PC-9 (cell line): ENCODE measurements at regions not wholly inside any gene's neighbourhood (a gene's known extent, or its start where the extent isn't known, plus 50 kb on each side); places are given as distances from the start of the nearest gene placed in this dataset.

Source experiments
- BruUV-seq: library from RNA; stranded (reverse); fragments of 400-500 nt; replicated peaks from 2 replicates; lab custom pipeline; 2021; lab: Mats Ljungman, UMichigan
- CTCF ChIA-PET: fragments of 300-600 bp; sonication (Branson Sonifier 250); formaldehyde crosslinking; loops from one replicate; lab custom pipeline; 2022; ENCODE audit warnings: antibody characterized with exemption; lab: Charles Lee
- POLR2A ChIA-PET: fragments of 300-600 bp; sonication (Branson Sonifier 250); formaldehyde crosslinking; loops from one replicate; lab custom pipeline; 2022; ENCODE audit warnings: antibody characterized with exemption; ENCODE audit not compliant: unreplicated experiment; lab: Charles Lee
- DNase-seq, 2 experiments: peaks; one replicate each; pipeline versions ENCODE4 v3.0.0 to v3.0.0-alpha.2; 2015 to 2022; ENCODE audit warnings: mixed read lengths in 1 of 2
- H2AFZ ChIP-seq: fragments of 200-600 bp; sonication (generic); 2 replicates; pipeline ENCODE4 v1.8.1; 2017; ENCODE audit warnings: antibody characterized with exemption
- H3F3A ChIP-seq: fragments of 200-600 bp; sonication (generic); 2 replicates; pipeline ENCODE4 v1.8.1; 2017; ENCODE audit warnings: antibody characterized with exemption, mild to moderate bottlenecking, low read depth; ENCODE audit not compliant: insufficient read depth
- H3K27ac ChIP-seq: fragments of 200-600 bp; sonication (generic); 2 replicates; pipeline ENCODE4 v1.6.1; 2016; ENCODE audit warnings: mixed run types
- H3K27me3 ChIP-seq: fragments of 200-600 bp; sonication (generic); 2 replicates; pipeline ENCODE4 v1.6.1; 2016; ENCODE audit warnings: low read depth, mixed run types; ENCODE audit not compliant: insufficient read depth
- H3K36me3 ChIP-seq: fragments of 200-600 bp; sonication (generic); 2 replicates; pipeline ENCODE4 v1.6.1; 2016; ENCODE audit warnings: low read depth, mixed run types
- H3K4me1 ChIP-seq: fragments of 200-600 bp; sonication (generic); replicated peaks from 2 replicates; pipeline ENCODE4 v1.6.1; 2016; ENCODE audit warnings: mixed run types; ENCODE audit not compliant: insufficient read depth
- H3K4me2 ChIP-seq: fragments of 200-600 bp; sonication (generic); 2 replicates; pipeline ENCODE4 v1.6.1; 2017; ENCODE audit warnings: mixed run types
- H3K4me3 ChIP-seq: fragments of 200-600 bp; sonication (generic); 2 replicates; pipeline ENCODE4 v1.6.1; 2016; ENCODE audit warnings: mixed run types
- H3K79me2 ChIP-seq: fragments of 200-600 bp; sonication (generic); 2 replicates; pipeline ENCODE4 v1.6.1; 2017; ENCODE audit warnings: low read depth, mixed run types
- H3K9me2 ChIP-seq: fragments of 200-600 bp; sonication (generic); 2 replicates; pipeline ENCODE4 v1.8.1; 2017; ENCODE audit warnings: mild to moderate bottlenecking; ENCODE audit not compliant: insufficient read depth
- H3K9me3 ChIP-seq: fragments of 200-600 bp; sonication (generic); 2 replicates; pipeline ENCODE4 v1.8.1; 2016; ENCODE audit warnings: low read depth; ENCODE audit not compliant: insufficient read depth
- H4K20me1 ChIP-seq: fragments of 200-600 bp; sonication (generic); 2 replicates; pipeline ENCODE4 v1.8.1; 2017; ENCODE audit not compliant: insufficient read depth
- CTCF ChIP-seq: fragments of 200-600 bp; sonication (generic); conservative IDR thresholded peaks from 2 replicates; pipeline ENCODE4 v1.6.1; 2017; ENCODE audit warnings: mixed run types, antibody characterized with exemption, mild to moderate bottlenecking, moderate library complexity
- EZH2 ChIP-seq: fragments of 200-600 bp; sonication (generic); IDR thresholded peaks from 2 replicates; pipeline ENCODE4 v1.8.0; 2017; ENCODE audit warnings: antibody characterized with exemption, low read depth
- intact Hi-C: fragments of 100-400 bp; cut with micrococcal nuclease; formaldehyde crosslinking; loops from one replicate; pipeline ENCODE4 v1.10.0; 2022; ENCODE audit not compliant: unreplicated experiment

GRCh38 chr6:145454006-145454405, 281.3 kb downstream of the EPM2A start:
- ChIA-PET POLR2A (no interaction called here), CTCF (no interaction called here)
- Histone ChIP-seq H3K4me2 (no peak overlapping the region), H4K20me1 (no peaks in the 10 kb centered on the region), H3K27me3 (no peaks in the 10 kb centered on the region), H3K4me3 (no peak overlapping the region), H3K4me1 (no peaks in the 10 kb centered on the region), H3K9me2 (no peaks in the 10 kb centered on the region), H3K36me3 (no peaks in the 10 kb centered on the region), H3K9me3 (no peaks in the 10 kb centered on the region), H3K79me2 (no peaks in the 10 kb centered on the region), H2AFZ (no peak overlapping the region), H3F3A (no peaks in the 10 kb centered on the region), H3K27ac (no peak overlapping the region)
- BruUV-seq: no TSS peak
- TF ChIP-seq EZH2 (no peak), CTCF (no peak)
- DNase-seq: no peak
- intact Hi-C loops: no loop called here

GRCh38 chr6:145457556-145457955, 277.8 kb downstream of the EPM2A start:
- Histone ChIP-seq H4K20me1 (no peaks in the 10 kb centered on the region), H3K4me3 (no peak overlapping the region), H3K36me3 (no peaks in the 10 kb centered on the region), H3K4me1 (no peaks in the 10 kb centered on the region), H3K9me3 (no peaks in the 10 kb centered on the region), H2AFZ (no peak overlapping the region), H3K9me2 (no peaks in the 10 kb centered on the region), H3K27ac (no peak overlapping the region), H3K79me2 (no peaks in the 10 kb centered on the region), H3F3A (no peaks in the 10 kb centered on the region), H3K4me2 (no peak overlapping the region), H3K27me3 (no peaks in the 10 kb centered on the region)
- POLR2A ChIA-PET: no interaction called here
- BruUV-seq: no TSS peak
- TF ChIP-seq CTCF: no peak
- TF ChIP-seq EZH2: no peak
- CTCF ChIA-PET: interaction anchor here (0.7 kb wide), 1 partner anchor 1244 kb away, joined by 5 read pairs; no protein-coding TSS in a partner anchor
- intact Hi-C loops: no loop called here
- DNase-seq: no peak

- H3K4me1 ChIP-seq: no peaks in the 10 kb centered on the region
- H3K79me2 ChIP-seq: no peaks in the 10 kb centered on the region
- H3F3A ChIP-seq: no peaks in the 10 kb centered on the region
- ChIA-PET POLR2A (no interaction called here), CTCF (no interaction called here)
- H3K4me3 ChIP-seq: no peak overlapping the region
- H3K9me3 ChIP-seq: no peaks in the 10 kb centered on the region
- TF ChIP-seq CTCF (no peak), EZH2 (no peak)
- H3K4me2 ChIP-seq: no peak overlapping the region
- DNase-seq: no peak
- H2AFZ ChIP-seq: no peak overlapping the region
- H3K36me3 ChIP-seq: no peaks in the 10 kb centered on the region
- BruUV-seq: no TSS peak
- intact Hi-C loops: no loop called here
- H3K27me3 ChIP-seq: no peaks in the 10 kb centered on the region
- no peaks in the 10 kb centered on the region for H4K20me1 ChIP-seq
- no peaks in the 10 kb centered on the region for H3K9me2 ChIP-seq
- no peak overlapping the region for H3K27ac ChIP-seq
Observed at GRCh38 chr6:145468534-145468933, 266.8 kb downstream of the EPM2A start.
